Gastrocnemius medialis (tissue), 4 donors: ENCODE measurements at regions not wholly inside any gene's neighbourhood (a gene's known extent, or its start where the extent isn't known, plus 50 kb on each side); places are given as distances from the start of the nearest gene placed in this dataset.

Experiments
- ATAC-seq, 2 donors: fragments of 150-250 bp; one replicate each; pipeline ENCODE4 v1.9.1; 2016
- DNase-seq, 2 donors: peaks; one replicate each; pipeline ENCODE4 v3.0.0-alpha.2; 2019
- H3K27ac ChIP-seq, 4 donors: fragments of 200-600 bp; sonication (generic); 1 replicate in 1 of 4; 2 replicates in 3 of 4; pipeline ENCODE4 v1.5.1; 2016 to 2018; ENCODE audit warnings: mild to moderate bottlenecking in 2 of 4, moderate library complexity in 1 of 4
- H3K27me3 ChIP-seq, 3 donors: fragments of 200-600 bp; sonication (generic) in 2 of 3; 1 replicate in 1 of 3; 2 replicates in 2 of 3; pipeline versions ENCODE4 v1.5.1 to v1.6.0; 2016 to 2019; ENCODE audit warnings: mild to moderate bottlenecking in 1 of 3, moderate library complexity in 1 of 3
- H3K36me3 ChIP-seq, 2 donors: fragments of 200-600 bp; sonication (generic) in 1 of 2; one replicate each; pipeline ENCODE4 v1.5.1; 2017 to 2018
- H3K4me1 ChIP-seq, 2 donors: fragments of 200-600 bp; sonication (generic) in 1 of 2; one replicate each; pipeline ENCODE4 v1.5.1; 2016 to 2017; ENCODE audit warnings: mild to moderate bottlenecking in 2 of 2
- H3K4me3 ChIP-seq, 4 donors: fragments of 200-600 bp; sonication (generic) in 3 of 4; 1 replicate in 1 of 4; 2 replicates in 3 of 4; pipeline ENCODE4 v1.5.1; 2016 to 2019; ENCODE audit warnings: mild to moderate bottlenecking in 2 of 4
- H3K9me3 ChIP-seq, 3 donors: fragments of 200-600 bp; sonication (generic) in 2 of 3; 1 replicate in 1 of 3; 2 replicates in 2 of 3; pipeline ENCODE4 v1.5.1; 2016 to 2019
- CTCF ChIP-seq, 5 experiments: fragments of 450-650 bp in 3 of 5; fragments of 200-600 bp in 2 of 5; sonication (generic) in 2 of 5; IDR thresholded peaks in 4 of 5; conservative IDR thresholded peaks in 1 of 5; 1 replicate in 4 of 5; 2 replicates in 1 of 5; pipeline ENCODE4 v1.5.1; 2016 to 2019; ENCODE audit warnings: antibody characterized with exemption in 5 of 5, mild to moderate bottlenecking in 3 of 5, moderate library complexity in 3 of 5
- POLR2A ChIP-seq, 2 donors: fragments of 450-650 bp; IDR thresholded peaks; one replicate each; pipeline ENCODE4 v1.6.1; 2017; ENCODE audit warnings: antibody characterized with exemption in 2 of 2, mild to moderate bottlenecking in 2 of 2, moderate library complexity in 2 of 2
- in situ Hi-C, 4 donors: fragments of 200-750 bp; cut with MboI; loops; one replicate each; pipeline versions ENCODE4 v1.15.0 to v1.8.0; 2017; ENCODE audit warnings: low sequenced_read_pairs in 4 of 4
- intact Hi-C: fragments of 100-400 bp; cut with DNase I; formaldehyde crosslinking; loops from one replicate; pipeline ENCODE4 v1.15.1; 2023; ENCODE audit warnings: low total_unique reads

DNA sequence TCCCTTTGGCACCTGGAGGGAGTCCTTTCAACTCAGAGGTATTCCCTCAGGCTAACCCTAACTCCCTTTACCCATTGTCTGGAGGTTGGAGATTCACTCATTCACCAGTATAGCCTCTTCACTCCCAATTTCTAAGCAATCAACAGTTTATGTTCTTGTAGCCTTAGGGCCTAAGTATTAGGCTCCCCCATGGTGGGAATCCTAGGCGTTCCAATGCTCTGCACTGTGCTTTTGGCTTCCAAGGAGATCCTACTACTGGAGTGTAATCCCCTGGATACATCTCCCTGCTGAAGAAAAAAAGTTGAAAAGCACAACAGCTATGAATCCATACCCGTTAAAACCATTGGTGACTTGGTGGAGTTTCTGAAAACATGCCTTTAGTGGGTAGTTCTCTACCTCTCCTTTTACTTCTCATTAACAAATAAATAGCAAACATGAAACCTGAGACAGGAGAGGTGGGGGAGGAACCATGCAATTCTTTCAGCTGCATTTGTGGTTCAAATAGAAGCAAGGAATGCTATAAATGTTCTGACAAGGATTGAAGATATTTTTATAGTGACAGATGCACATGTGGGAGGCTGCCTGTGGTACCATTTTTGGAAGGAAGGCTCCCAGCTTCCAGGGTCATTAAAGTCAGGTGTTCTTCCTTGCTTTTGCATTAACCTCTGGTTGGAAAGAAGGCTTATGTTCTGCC is 397.1 kb downstream of the DMAC1 start:
- Histone ChIP-seq H3K27ac (no peak overlapping the region), H3K27me3 (no peaks in the 10 kb centered on the region), H3K4me3 (no peak overlapping the region), H3K4me1 (peaks cover 0 to 15% of the 10 kb centered on the region in 2 donors), H3K36me3 (no peaks in the 10 kb centered on the region), H3K9me3 (no peaks in the 10 kb centered on the region)
- intact Hi-C loops: no loop called here
- in situ Hi-C loops: no loop called here
- ATAC-seq (no peak), DNase-seq (no peak)
- no peak for TF ChIP-seq CTCF (IDR thresholded peaks at IDR 0.05 in 4 of 5, conservative IDR thresholded peaks at IDR 0.05 in 1 of 5)
- no peak for TF ChIP-seq POLR2A (IDR thresholded peaks at IDR 0.05)

DNA sequence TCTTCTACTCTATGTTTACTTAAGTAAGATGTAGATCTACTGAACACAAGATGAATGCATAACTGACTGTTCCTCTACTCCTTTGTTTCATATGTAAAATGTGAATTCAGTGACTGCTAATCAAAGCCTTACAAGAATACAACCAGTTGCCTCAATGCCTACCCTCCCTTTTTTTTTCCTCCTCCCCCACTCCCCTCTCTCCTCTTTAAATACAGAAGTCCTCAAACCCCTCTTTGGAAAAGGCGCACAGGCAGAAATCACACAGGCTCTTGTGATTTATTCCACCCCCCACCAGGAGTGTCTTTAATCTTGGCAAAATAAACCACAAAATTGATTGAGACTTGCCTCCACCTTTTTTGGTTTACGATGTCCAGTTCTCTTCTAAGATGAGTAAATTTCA is 398.5 kb downstream of the DMAC1 start:
- peaks cover 0 to 15% of the 10 kb centered on the region in 2 donors for H3K4me1 ChIP-seq
- no peak overlapping the region for H3K4me3 ChIP-seq
- no peak for ATAC-seq
- H3K36me3 ChIP-seq: no peaks in the 10 kb centered on the region
- intact Hi-C loops (no loop called here), in situ Hi-C loops (no loop called here)
- H3K9me3 ChIP-seq: no peaks in the 10 kb centered on the region
- DNase-seq: no peak
- TF ChIP-seq POLR2A (IDR thresholded peaks at IDR 0.05): no peak
- no peak for TF ChIP-seq CTCF (IDR thresholded peaks at IDR 0.05 in 4 of 5, conservative IDR thresholded peaks at IDR 0.05 in 1 of 5)
- H3K27me3 ChIP-seq: no peaks in the 10 kb centered on the region
- no peak overlapping the region for H3K27ac ChIP-seq

DNA sequence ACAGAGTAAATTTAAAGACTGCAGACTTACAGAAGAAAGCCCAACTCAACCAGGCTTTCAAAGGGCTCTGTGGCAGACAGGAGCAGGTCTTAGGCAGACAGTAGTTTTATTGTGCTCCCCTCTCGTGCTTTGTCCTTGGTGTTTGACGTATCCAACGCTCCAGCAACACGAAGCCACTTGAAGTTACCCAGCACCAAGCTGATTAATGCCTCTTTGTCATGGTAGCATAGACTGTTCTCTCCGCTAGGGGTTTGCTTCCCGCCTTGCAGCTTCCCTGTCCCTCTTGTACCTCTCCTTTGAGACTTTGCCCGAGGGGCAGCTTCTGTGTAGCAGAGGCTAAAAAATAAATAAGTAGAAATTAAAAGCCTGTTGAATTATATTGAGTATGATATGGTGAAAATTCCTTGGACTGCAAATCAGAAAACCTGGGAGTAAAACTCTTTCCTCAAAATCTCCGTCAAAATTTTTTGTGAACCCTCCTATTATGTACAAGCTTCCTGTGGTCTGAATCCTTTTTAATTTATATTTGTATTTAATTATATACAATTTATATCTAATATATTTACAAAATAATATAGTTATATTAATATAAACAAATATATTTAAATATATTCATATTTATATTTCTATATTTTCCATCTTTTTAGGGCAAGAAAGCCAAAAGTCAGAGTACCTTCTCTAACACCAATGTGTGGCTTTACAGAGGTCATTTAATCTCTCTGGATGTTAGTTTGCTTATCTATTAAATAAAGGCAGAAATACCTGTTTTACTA is 405.4 kb downstream of the DMAC1 start:
- in situ Hi-C loops: no loop called here
- Histone ChIP-seq H3K27me3 (no peaks in the 10 kb centered on the region), H3K36me3 (no peaks in the 10 kb centered on the region), H3K9me3 (no peaks in the 10 kb centered on the region), H3K4me3 (no peak overlapping the region), H3K27ac (no peak overlapping the region), H3K4me1 (no peaks in the 10 kb centered on the region)
- intact Hi-C loops: no loop called here
- TF ChIP-seq POLR2A (IDR thresholded peaks at IDR 0.05): no peak
- TF ChIP-seq CTCF (IDR thresholded peaks at IDR 0.05 in 4 of 5, conservative IDR thresholded peaks at IDR 0.05 in 1 of 5): no peak
- DNase-seq (no peak), ATAC-seq (no peak)

- H3K36me3 ChIP-seq: no peaks in the 10 kb centered on the region
- no peak overlapping the region for H3K27ac ChIP-seq
- in situ Hi-C loops (no loop called here), intact Hi-C loops (no loop called here)
- no peaks in the 10 kb centered on the region for H3K9me3 ChIP-seq
- H3K27me3 ChIP-seq: no peaks in the 10 kb centered on the region
- H3K4me3 ChIP-seq: no peak overlapping the region
- DNase-seq (no peak), ATAC-seq (no peak)
- no peaks in the 10 kb centered on the region for H3K4me1 ChIP-seq
- TF ChIP-seq CTCF (IDR thresholded peaks at IDR 0.05 in 4 of 5, conservative IDR thresholded peaks at IDR 0.05 in 1 of 5) (no peak), POLR2A (IDR thresholded peaks at IDR 0.05) (no peak)
These were observed 407.4 kb downstream of the DMAC1 start for GRCh38 chr9:7392148-7392547.
